Fibroblast of villous mesenchyme (primary cell): ENCODE measurements at regions not wholly inside any gene's neighbourhood (a gene's known extent, or its start where the extent isn't known, plus 50 kb on each side); places are given as distances from the start of the nearest gene placed in this dataset.

ENCODE experiments used
- DNase-seq: peaks from one replicate; pipeline ENCODE4 v3.0.0-alpha.2; 2010; ENCODE audit warnings: low read depth
- H3K4me3 ChIP-seq: 2 replicates; pipeline ENCODE4 v1.5.1; 2011; ENCODE audit warnings: low read depth, mild to moderate bottlenecking, low read length
- CTCF ChIP-seq: IDR thresholded peaks from 2 replicates; pipeline ENCODE4 v1.5.1; 2012; ENCODE audit warnings: low read depth, mild to moderate bottlenecking, low read length; ENCODE audit not compliant: insufficient read depth

GRCh38 chr6:54019860-54020259 lies 91.4 kb upstream of the MLIP start:
- no peak overlapping the region for H3K4me3 ChIP-seq
- no peak for TF ChIP-seq CTCF
- DNase-seq: no peak

DNA sequence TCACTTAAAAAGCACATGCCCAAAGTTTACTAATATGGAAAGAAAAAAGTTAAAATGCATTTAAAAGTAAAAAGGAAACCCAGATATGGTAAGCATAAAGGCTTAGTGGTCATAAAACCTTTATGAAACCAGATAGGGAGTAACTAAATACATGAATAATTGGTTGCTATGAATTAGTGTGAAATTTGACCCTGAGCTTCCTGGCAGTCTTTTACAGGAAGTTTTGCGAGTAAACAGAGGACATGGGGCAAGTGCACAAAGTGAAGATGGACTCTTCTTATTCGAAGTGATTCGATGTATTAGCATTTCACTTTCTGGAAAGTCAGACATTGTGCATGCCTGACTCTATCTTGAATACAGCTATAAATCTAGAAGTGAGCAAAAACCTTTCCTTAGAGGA lies 90.9 kb upstream of the MLIP start:
- DNase-seq: peak; percentile 52
- H3K4me3 ChIP-seq: no peak overlapping the region
- no peak for TF ChIP-seq CTCF

DNA sequence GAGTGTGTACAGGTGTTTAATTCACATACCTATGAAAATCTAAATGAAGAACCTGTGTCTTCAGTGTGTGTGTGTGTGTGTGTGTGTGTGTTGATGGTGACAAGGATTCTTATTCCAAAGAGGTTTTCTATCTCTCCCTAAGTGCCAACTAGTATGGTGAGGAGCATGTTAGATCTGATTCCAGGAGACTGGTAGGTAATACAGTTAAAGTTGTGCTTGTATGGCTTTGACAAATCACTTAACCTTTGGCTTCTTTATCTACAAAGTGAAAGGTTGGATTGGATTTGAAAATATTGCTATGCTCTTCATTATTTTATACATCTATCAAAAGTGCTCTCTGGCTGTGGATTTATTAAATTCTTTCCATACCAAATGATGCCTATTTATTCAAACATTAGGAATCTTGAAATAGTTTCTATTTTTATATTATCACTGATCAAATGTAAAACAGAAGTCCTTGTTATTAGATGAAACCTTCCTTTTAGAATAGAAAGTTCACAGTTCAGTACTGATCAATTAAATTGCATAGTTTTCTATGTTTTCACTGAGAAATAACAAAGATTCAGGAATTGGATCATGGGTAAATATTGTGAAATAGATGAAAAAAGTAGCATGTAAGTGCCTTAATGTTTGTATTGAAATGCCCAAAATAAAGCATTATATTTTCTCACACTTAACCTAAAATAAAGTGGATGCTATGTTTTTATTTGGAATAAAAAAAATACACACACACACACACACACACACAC lies 84.4 kb upstream of the MLIP start:
- no peak for TF ChIP-seq CTCF
- no peak overlapping the region for H3K4me3 ChIP-seq
- DNase-seq: no peak

GRCh38 chr6:54028170-54028569 lies 83.1 kb upstream of the MLIP start:
- TF ChIP-seq CTCF: no peak
- no peak for DNase-seq
- no peak overlapping the region for H3K4me3 ChIP-seq

DNA sequence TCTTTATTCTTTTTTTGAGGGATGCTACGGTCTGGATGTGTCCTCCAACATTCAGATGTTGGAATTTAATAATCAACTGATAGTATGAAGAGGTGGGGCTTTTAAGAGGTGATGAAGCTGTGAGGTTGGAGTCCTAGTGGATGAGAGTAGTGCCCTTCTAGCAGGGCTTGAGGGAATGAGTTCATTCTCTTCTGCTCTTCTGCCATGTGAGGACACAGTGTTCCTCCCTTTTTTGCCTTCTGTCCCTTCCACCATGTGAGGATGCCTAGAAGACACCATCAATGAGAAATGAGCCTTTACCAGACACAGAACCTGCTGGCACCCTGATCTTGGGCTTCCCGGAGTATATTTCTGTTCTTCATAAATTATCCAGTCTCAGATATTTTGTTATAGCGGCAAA lies 82.1 kb upstream of the MLIP start:
- H3K4me3 ChIP-seq: no peak overlapping the region
- no peak for TF ChIP-seq CTCF
- DNase-seq: no peak

DNA sequence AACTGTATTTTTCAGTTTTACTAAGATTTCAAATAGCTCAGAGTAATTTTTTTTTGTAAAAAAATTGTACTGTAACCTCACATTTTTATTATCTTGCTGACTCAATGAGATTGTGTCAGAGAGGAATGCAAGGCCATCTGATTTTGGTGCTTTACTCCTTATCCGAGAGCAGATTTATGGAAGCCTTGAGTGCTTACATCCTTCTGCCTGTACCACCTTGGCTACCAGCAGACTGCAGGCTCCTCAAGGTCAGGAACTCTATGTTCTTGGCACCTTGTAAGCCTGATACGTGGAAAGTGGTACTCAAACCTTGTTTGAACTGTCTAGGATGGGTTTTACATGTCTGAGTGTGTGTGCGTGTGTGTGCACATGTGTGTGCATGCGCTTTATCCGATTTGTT lies 80.1 kb upstream of the MLIP start:
- peak; percentile 11 for DNase-seq
- no peak overlapping the region for H3K4me3 ChIP-seq
- no peak for TF ChIP-seq CTCF

DNA sequence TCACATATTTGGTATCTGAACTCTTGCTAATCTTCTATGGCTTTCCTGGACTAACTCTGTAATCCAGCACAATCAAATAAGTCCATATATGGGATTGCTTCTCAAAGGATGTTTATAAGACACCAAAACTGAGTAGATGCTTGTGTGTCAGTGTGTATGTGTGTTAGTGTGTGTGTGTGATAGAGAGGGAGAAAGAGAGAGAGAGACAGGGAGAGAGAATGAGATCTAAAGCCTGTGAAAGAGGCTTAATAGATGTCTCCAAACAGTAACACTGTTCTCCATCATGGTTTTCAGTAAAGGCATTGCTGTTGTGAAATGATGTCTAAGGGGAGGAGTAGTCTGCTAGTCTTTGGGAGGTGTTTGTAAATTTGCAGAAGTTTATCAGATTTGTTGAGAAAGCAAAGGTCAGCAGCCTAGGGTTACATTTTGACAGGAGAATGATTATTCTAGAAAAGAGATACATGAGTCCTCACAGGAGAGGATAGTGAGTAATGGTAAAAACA lies 73.9 kb upstream of the MLIP start:
- no peak overlapping the region for H3K4me3 ChIP-seq
- no peak for TF ChIP-seq CTCF
- DNase-seq: peak; percentile 78
